Esophagus muscularis mucosa (tissue), 4 donors: ENCODE measurements at regions not wholly inside any gene's neighbourhood (a gene's known extent, or its start where the extent isn't known, plus 50 kb on each side); places are given as distances from the start of the nearest gene placed in this dataset.

ENCODE experiments used
- EP300 ChIP-seq: sonication (generic); formaldehyde crosslinking; IDR thresholded peaks from one replicate; pipeline ENCODE4 v1.6.1; 2017; ENCODE audit warnings: antibody characterized with exemption
- POLR2A ChIP-seq: fragments of 450-650 bp; IDR thresholded peaks from one replicate; pipeline ENCODE4 v1.6.1; 2017; ENCODE audit warnings: antibody characterized with exemption, moderate library complexity, mild to moderate bottlenecking, low read depth
- POLR2AphosphoS5 ChIP-seq, 2 donors: sonication (generic); formaldehyde crosslinking; IDR thresholded peaks; one replicate each; pipeline ENCODE4 v1.6.1; 2017; ENCODE audit warnings: antibody characterized with exemption in 2 of 2
- TF ChIP-seq, protein P1 (sequence below), 3 experiments: fragments of 200-600 bp in 2 of 3; fragments of 450-650 bp in 1 of 3; sonication (generic) in 2 of 3; IDR thresholded peaks; one replicate each; pipeline ENCODE4 v1.5.1; 2017 to 2019; ENCODE audit warnings: antibody characterized with exemption in 3 of 3, mild to moderate bottlenecking in 2 of 3, moderate library complexity in 1 of 3

DNA sequence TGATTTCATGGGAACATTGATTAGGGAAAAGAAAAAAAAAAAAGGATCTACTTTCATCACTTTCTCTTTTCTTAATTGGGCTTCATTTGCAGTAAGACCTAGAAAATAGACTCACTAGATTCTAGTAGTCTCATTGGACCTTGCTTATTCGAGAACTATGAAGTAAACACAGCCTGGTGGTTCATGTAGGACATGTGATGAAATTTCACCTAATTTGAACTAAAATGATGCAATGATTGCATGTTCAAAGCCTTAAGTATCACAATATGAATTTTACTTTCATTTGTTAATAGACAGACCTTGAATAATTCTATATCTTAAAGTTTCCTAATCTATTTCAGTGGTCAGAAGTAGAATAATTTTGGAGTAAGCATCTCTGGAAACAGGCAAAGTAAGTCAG, 688.9 kb upstream of the NRXN1 start:
- no peak for TF ChIP-seq POLR2AphosphoS5 (IDR thresholded peaks at IDR 0.05)
- no peak for TF ChIP-seq EP300
- TF ChIP-seq, protein P1, sequence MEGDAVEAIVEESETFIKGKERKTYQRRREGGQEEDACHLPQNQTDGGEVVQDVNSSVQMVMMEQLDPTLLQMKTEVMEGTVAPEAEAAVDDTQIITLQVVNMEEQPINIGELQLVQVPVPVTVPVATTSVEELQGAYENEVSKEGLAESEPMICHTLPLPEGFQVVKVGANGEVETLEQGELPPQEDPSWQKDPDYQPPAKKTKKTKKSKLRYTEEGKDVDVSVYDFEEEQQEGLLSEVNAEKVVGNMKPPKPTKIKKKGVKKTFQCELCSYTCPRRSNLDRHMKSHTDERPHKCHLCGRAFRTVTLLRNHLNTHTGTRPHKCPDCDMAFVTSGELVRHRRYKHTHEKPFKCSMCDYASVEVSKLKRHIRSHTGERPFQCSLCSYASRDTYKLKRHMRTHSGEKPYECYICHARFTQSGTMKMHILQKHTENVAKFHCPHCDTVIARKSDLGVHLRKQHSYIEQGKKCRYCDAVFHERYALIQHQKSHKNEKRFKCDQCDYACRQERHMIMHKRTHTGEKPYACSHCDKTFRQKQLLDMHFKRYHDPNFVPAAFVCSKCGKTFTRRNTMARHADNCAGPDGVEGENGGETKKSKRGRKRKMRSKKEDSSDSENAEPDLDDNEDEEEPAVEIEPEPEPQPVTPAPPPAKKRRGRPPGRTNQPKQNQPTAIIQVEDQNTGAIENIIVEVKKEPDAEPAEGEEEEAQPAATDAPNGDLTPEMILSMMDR (IDR thresholded peaks at IDR 0.05): no peak
- TF ChIP-seq POLR2A: no peak
